ENCODE measurements at regions not wholly inside any gene's neighbourhood (a gene's known extent, or its start where the extent isn't known, plus 50 kb on each side); places are given as distances from the start of the nearest gene placed in this dataset.
A peak's percentile ranks its signal among the peaks of the same experiment; 100 is the strongest.

- no peaks in the 10 kb centered on the region for H3K36me3 ChIP-seq (ENCODE audit: control insufficient read depth in 2 of 3, insufficient read depth in 3 of 3, low read length in 3 of 3)
- intact Hi-C loops (cut with DNase I) = no loop called here
- H3K9ac ChIP-seq (ENCODE audit: low read length in 3 of 3) = no peak overlapping the region
- TF ChIP-seq CTCF (IDR thresholded peaks at IDR 0.05; ENCODE audit: borderline replicate concordance, extremely low read depth, insufficient read depth) = no peak
- DNase-seq = no peak
- H3K27me3 ChIP-seq (ENCODE audit: control insufficient read depth, insufficient read depth, low read length) = no peaks in the 10 kb centered on the region
- H3K4me1 ChIP-seq (ENCODE audit: control insufficient read depth in 2 of 3, insufficient read depth in 2 of 3, low read depth in 1 of 3, low read length in 3 of 3) = no peaks in the 10 kb centered on the region
- H3K4me3 ChIP-seq (ENCODE audit: low read length in 3 of 3) = no peak overlapping the region
- no peak for FAIRE-seq
- no peak overlapping the region for H3K27ac ChIP-seq (ENCODE audit: low read depth in 2 of 2, low read length in 2 of 2)
- no peaks in the 10 kb centered on the region for H3K9me3 ChIP-seq (ENCODE audit: control insufficient read depth in 2 of 3, insufficient read depth in 1 of 3, low read length in 3 of 3)
Observed at GRCh38 chr18:71194438-71194837, 905.6 kb downstream of the SOCS6 start.

DNA sequence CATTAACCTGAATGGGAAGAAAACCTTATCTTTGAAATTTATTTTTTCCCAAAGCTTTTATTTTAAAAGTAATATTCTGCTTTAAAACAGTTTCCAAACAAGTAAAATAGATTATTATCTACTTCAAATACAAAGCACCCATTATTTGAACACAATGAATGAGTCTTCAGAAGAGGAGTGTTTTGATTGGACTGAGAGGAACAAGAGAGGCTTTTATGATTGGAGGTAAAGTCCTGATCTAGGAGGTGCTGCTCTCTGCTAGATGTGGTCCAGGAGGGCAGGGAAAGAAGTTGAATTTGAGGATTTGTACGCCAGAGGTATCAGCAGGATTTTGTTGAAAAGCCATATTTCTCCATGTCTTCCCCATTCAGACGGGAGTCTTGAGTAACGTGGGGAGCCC lies 900.7 kb downstream of the SOCS6 start:
- no peaks in the 10 kb centered on the region for H3K4me1 ChIP-seq (ENCODE audit: control insufficient read depth in 2 of 3, insufficient read depth in 2 of 3, low read depth in 1 of 3, low read length in 3 of 3)
- H3K9ac ChIP-seq (ENCODE audit: low read length in 3 of 3) = no peak overlapping the region
- H3K36me3 ChIP-seq (ENCODE audit: control insufficient read depth in 2 of 3, insufficient read depth in 3 of 3, low read length in 3 of 3) = no peaks in the 10 kb centered on the region
- TF ChIP-seq CTCF (IDR thresholded peaks at IDR 0.05; ENCODE audit: borderline replicate concordance, extremely low read depth, insufficient read depth) = no peak
- DNase-seq = no peak
- intact Hi-C loops (cut with DNase I) = no loop called here
- H3K27ac ChIP-seq (ENCODE audit: low read depth in 2 of 2, low read length in 2 of 2) = no peak overlapping the region
- H3K9me3 ChIP-seq (ENCODE audit: control insufficient read depth in 2 of 3, insufficient read depth in 1 of 3, low read length in 3 of 3) = no peaks in the 10 kb centered on the region
- no peak for FAIRE-seq
- no peak overlapping the region for H3K4me3 ChIP-seq (ENCODE audit: low read length in 3 of 3)
- H3K27me3 ChIP-seq (ENCODE audit: control insufficient read depth, insufficient read depth, low read length) = no peaks in the 10 kb centered on the region

GRCh38 chr18:71168557-71169145 lies 879.8 kb downstream of the SOCS6 start:
- H3K4me3 ChIP-seq (ENCODE audit: low read length in 3 of 3) = no peak overlapping the region
- peak in 1 of 5 donors; percentile 6 for DNase-seq
- no peak overlapping the region for H3K27ac ChIP-seq (ENCODE audit: low read depth in 2 of 2, low read length in 2 of 2)
- no peaks in the 10 kb centered on the region for H3K4me1 ChIP-seq (ENCODE audit: control insufficient read depth in 2 of 3, insufficient read depth in 2 of 3, low read depth in 1 of 3, low read length in 3 of 3)
- H3K9ac ChIP-seq (ENCODE audit: low read length in 3 of 3) = no peak overlapping the region
- no peaks in the 10 kb centered on the region for H3K36me3 ChIP-seq (ENCODE audit: control insufficient read depth in 2 of 3, insufficient read depth in 3 of 3, low read length in 3 of 3)
- H3K27me3 ChIP-seq (ENCODE audit: control insufficient read depth, insufficient read depth, low read length) = no peaks in the 10 kb centered on the region
- no peak for TF ChIP-seq CTCF (IDR thresholded peaks at IDR 0.05; ENCODE audit: borderline replicate concordance, extremely low read depth, insufficient read depth)
- H3K9me3 ChIP-seq (ENCODE audit: control insufficient read depth in 2 of 3, insufficient read depth in 1 of 3, low read length in 3 of 3) = no peaks in the 10 kb centered on the region
- intact Hi-C loops (cut with DNase I) = no loop called here
- FAIRE-seq = no peak

DNA sequence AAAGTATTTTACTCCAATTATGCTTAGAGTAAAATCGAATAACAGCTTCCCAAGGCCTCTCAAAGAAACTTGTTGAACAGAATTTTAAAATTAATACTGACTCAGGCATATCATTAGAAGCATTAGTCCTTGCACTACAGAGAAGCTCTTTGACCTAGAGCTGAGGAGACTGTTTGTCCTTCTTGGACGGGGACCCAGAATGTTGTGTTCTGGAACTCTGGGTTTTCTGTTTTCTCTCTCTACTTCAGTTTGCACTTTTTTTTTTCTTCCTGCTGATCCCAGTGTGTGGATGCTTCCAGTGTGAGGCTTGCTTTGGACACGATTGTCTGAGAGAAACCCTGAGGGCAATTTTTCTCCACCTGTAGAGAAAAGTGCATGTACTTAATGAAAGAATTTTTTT lies 847.6 kb downstream of the SOCS6 start:
- DNase-seq = no peak
- no peaks in the 10 kb centered on the region for H3K36me3 ChIP-seq (ENCODE audit: control insufficient read depth in 2 of 3, insufficient read depth in 3 of 3, low read length in 3 of 3)
- no peak overlapping the region for H3K4me3 ChIP-seq (ENCODE audit: low read length in 3 of 3)
- no peak overlapping the region for H3K9ac ChIP-seq (ENCODE audit: low read length in 3 of 3)
- no peaks in the 10 kb centered on the region for H3K27me3 ChIP-seq (ENCODE audit: control insufficient read depth, insufficient read depth, low read length)
- H3K27ac ChIP-seq (ENCODE audit: low read depth in 2 of 2, low read length in 2 of 2) = no peak overlapping the region
- TF ChIP-seq CTCF (IDR thresholded peaks at IDR 0.05; ENCODE audit: borderline replicate concordance, extremely low read depth, insufficient read depth) = no peak
- H3K4me1 ChIP-seq (ENCODE audit: control insufficient read depth in 2 of 3, insufficient read depth in 2 of 3, low read depth in 1 of 3, low read length in 3 of 3) = no peaks in the 10 kb centered on the region
- intact Hi-C loops (cut with DNase I) = no loop called here
- no peak for FAIRE-seq
- no peaks in the 10 kb centered on the region for H3K9me3 ChIP-seq (ENCODE audit: control insufficient read depth in 2 of 3, insufficient read depth in 1 of 3, low read length in 3 of 3)
